ENCODE measurements at regions not wholly inside any gene's neighbourhood (a gene's known extent, or its start where the extent isn't known, plus 50 kb on each side); places are given as distances from the start of the nearest gene placed in this dataset.

GRCh38 chr2:136658201-136658600 is 107.1 kb upstream of the THSD7B start:
- WGBS, 2 donors = 94 to 97% methylated on average over 1 of the region's 1 CpG
- Histone ChIP-seq H3K27ac (no peak overlapping the region), H3K4me1 (peaks cover 0 to 20% (median 12%) of the 10 kb centered on the region in 4 donors), H3K4me3 (no peak overlapping the region), H3K36me3 (no peaks in the 10 kb centered on the region), H3K9me3 (no peaks in the 10 kb centered on the region), H3K27me3 (no peaks in the 10 kb centered on the region)
- no peak for TF ChIP-seq EP300 (IDR thresholded peaks at IDR 0.05)
- no peak for TF ChIP-seq CTCF (IDR thresholded peaks at IDR 0.05)
- no peak for TF ChIP-seq POLR2AphosphoS5 (IDR thresholded peaks at IDR 0.05)
- no peak for TF ChIP-seq POLR2A (IDR thresholded peaks at IDR 0.05)
- no peak for DNase-seq
- intact Hi-C loops (cut with DNase I) = no loop called here

- WGBS, 2 donors = 41 to 56% methylated on average over 2 of the region's 2 CpGs
- no peak for DNase-seq
- Histone ChIP-seq H3K4me1 (peaks cover 0 to 34% (median 17%) of the 10 kb centered on the region in 4 donors), H3K36me3 (no peaks in the 10 kb centered on the region), H3K27me3 (no peaks in the 10 kb centered on the region), H3K4me3 (no peak overlapping the region), H3K27ac (peak overlapping the region in 1 of 4 donors; percentile 30), H3K9me3 (no peaks in the 10 kb centered on the region)
- intact Hi-C loops (cut with DNase I) = no loop called here
- TF ChIP-seq CTCF (IDR thresholded peaks at IDR 0.05) = no peak
- TF ChIP-seq POLR2AphosphoS5 (IDR thresholded peaks at IDR 0.05) = peak in 2 of 4 donors; percentile 24 to 62
These were observed 111.5 kb upstream of the THSD7B start for GRCh38 chr2:136653861-136654260.

GRCh38 chr2:136651456-136652010 is 113.8 kb upstream of the THSD7B start:
- no peaks in the 10 kb centered on the region for H3K27me3 ChIP-seq
- intact Hi-C loops (cut with DNase I) = no loop called here
- no peaks in the 10 kb centered on the region for H3K36me3 ChIP-seq
- 75 to 80% methylated on average over 3 of the region's 3 CpGs for WGBS, 2 donors
- no peak overlapping the region for H3K27ac ChIP-seq
- no peak for DNase-seq
- no peak overlapping the region for H3K4me3 ChIP-seq
- H3K9me3 ChIP-seq = no peaks in the 10 kb centered on the region
- TF ChIP-seq EP300 (IDR thresholded peaks at IDR 0.05) (no peak), POLR2AphosphoS5 (IDR thresholded peaks at IDR 0.05) (no peak), CTCF (IDR thresholded peaks at IDR 0.05) (no peak), POLR2A (IDR thresholded peaks at IDR 0.05) (no peak)
- H3K4me1 ChIP-seq = peaks cover 0 to 34% (median 17%) of the 10 kb centered on the region in 4 donors

- no peaks in the 10 kb centered on the region for H3K27me3 ChIP-seq
- H3K27ac ChIP-seq = no peak overlapping the region
- H3K9me3 ChIP-seq = no peaks in the 10 kb centered on the region
- WGBS, 2 donors = 76 to 85% methylated on average over 1 of the region's 1 CpG
- TF ChIP-seq CTCF (IDR thresholded peaks at IDR 0.05) (no peak), EP300 (IDR thresholded peaks at IDR 0.05) (no peak)
- no peaks in the 10 kb centered on the region for H3K36me3 ChIP-seq
- H3K4me3 ChIP-seq = no peak overlapping the region
- peaks cover 0 to 21% (median 8%) of the 10 kb centered on the region in 4 donors for H3K4me1 ChIP-seq
- no peak for DNase-seq
- intact Hi-C loops (cut with DNase I) = no loop called here
These were observed 118.3 kb upstream of the THSD7B start for GRCh38 chr2:136647039-136647438.

- WGBS, 2 donors = 54 to 61% methylated on average over 3 of the region's 3 CpGs
- DNase-seq = no peak
- no peak for TF ChIP-seq POLR2A (IDR thresholded peaks at IDR 0.05)
- no peak for TF ChIP-seq EP300 (IDR thresholded peaks at IDR 0.05)
- TF ChIP-seq POLR2AphosphoS5 (IDR thresholded peaks at IDR 0.05) = no peak
- no peak for TF ChIP-seq CTCF (IDR thresholded peaks at IDR 0.05)
- H3K27me3 ChIP-seq = no peaks in the 10 kb centered on the region
- H3K27ac ChIP-seq = no peak overlapping the region
- no peaks in the 10 kb centered on the region for H3K9me3 ChIP-seq
- H3K4me1 ChIP-seq = peaks cover 0 to 17% (median 8%) of the 10 kb centered on the region in 4 donors
- no peaks in the 10 kb centered on the region for H3K36me3 ChIP-seq
- no peak overlapping the region for H3K4me3 ChIP-seq
- intact Hi-C loops (cut with DNase I) = no loop called here
These were observed 120.0 kb upstream of the THSD7B start for GRCh38 chr2:136645236-136645828.
